Trophoblast cell (in vitro differentiated cells and primary cell): ENCODE measurements at regions not wholly inside any gene's neighbourhood (a gene's known extent, or its start where the extent isn't known, plus 50 kb on each side); places are given as distances from the start of the nearest gene placed in this dataset.

Source experiments
- DNase-seq, 2 donors: peaks; one replicate each; pipeline ENCODE4 v3.0.0-alpha.2; 2016
- H2AFZ ChIP-seq: 2 replicates; pipeline ENCODE4 v1.6.1; 2013; ENCODE audit warnings: low read length, moderate library complexity, mild to moderate bottlenecking; ENCODE audit not compliant: insufficient read depth, poor library complexity
- H2AK5ac ChIP-seq: 2 replicates; pipeline ENCODE4 v1.6.1; 2013; ENCODE audit warnings: mild to moderate bottlenecking, low read length
- H2BK120ac ChIP-seq: 2 replicates; pipeline ENCODE4 v1.6.1; 2013; ENCODE audit warnings: low read length, mild to moderate bottlenecking, moderate library complexity; ENCODE audit not compliant: insufficient read depth, poor library complexity
- H2BK12ac ChIP-seq: 2 replicates; pipeline ENCODE4 v1.6.1; 2013; ENCODE audit warnings: mild to moderate bottlenecking, low read length, moderate library complexity
- H2BK5ac ChIP-seq: 2 replicates; pipeline ENCODE4 v1.6.1; 2013; ENCODE audit warnings: low read length, low read depth, moderate library complexity, mild to moderate bottlenecking; ENCODE audit not compliant: poor library complexity
- H3K14ac ChIP-seq: 2 replicates; pipeline ENCODE4 v1.6.1; 2013; ENCODE audit warnings: mild to moderate bottlenecking, low read length
- H3K18ac ChIP-seq: 2 replicates; pipeline ENCODE4 v1.6.1; 2013; ENCODE audit warnings: mild to moderate bottlenecking, low read length
- H3K23ac ChIP-seq: 2 replicates; pipeline ENCODE4 v1.6.1; 2013; ENCODE audit warnings: low read length
- H3K27ac ChIP-seq: 2 replicates; pipeline ENCODE4 v1.5.1; 2013; ENCODE audit warnings: low read depth, mild to moderate bottlenecking, inconsistent platforms, low read length, moderate library complexity
- H3K27me3 ChIP-seq: 2 replicates; pipeline ENCODE4 v1.6.1; 2013; ENCODE audit warnings: inconsistent platforms, mild to moderate bottlenecking, low read length, moderate library complexity; ENCODE audit not compliant: insufficient read depth
- H3K36me3 ChIP-seq, 2 experiments: 1 replicate in 1 of 2; 2 replicates in 1 of 2; pipeline ENCODE4 v1.6.1; 2013; ENCODE audit warnings: low read length in 2 of 2, mild to moderate bottlenecking in 2 of 2, moderate library complexity in 1 of 2; ENCODE audit not compliant: insufficient read depth in 2 of 2, control insufficient read depth in 1 of 2
- H3K4ac ChIP-seq: 2 replicates; pipeline ENCODE4 v1.6.1; 2013; ENCODE audit warnings: low read depth, mild to moderate bottlenecking, low read length, moderate library complexity
- H3K4me1 ChIP-seq, 2 experiments: 1 replicate in 1 of 2; 2 replicates in 1 of 2; pipeline ENCODE4 v1.6.1; 2013; ENCODE audit warnings: low read length in 2 of 2, mild to moderate bottlenecking in 2 of 2, moderate library complexity in 1 of 2; ENCODE audit not compliant: insufficient read depth in 2 of 2, control insufficient read depth in 1 of 2
- H3K4me2 ChIP-seq: 2 replicates; pipeline ENCODE4 v1.6.1; 2013; ENCODE audit warnings: inconsistent platforms, mild to moderate bottlenecking, low read length, moderate library complexity
- H3K4me3 ChIP-seq: 2 replicates; pipeline ENCODE4 v1.5.1; 2013; ENCODE audit warnings: mild to moderate bottlenecking, low read depth, low read length, inconsistent platforms
- H3K79me1 ChIP-seq: one replicate; pipeline ENCODE4 v1.6.1; 2013; ENCODE audit warnings: low read length
- H3K79me2 ChIP-seq: 2 replicates; pipeline ENCODE4 v1.6.1; 2013; ENCODE audit warnings: low read length, mild to moderate bottlenecking; ENCODE audit not compliant: control insufficient read depth, insufficient read depth, poor library complexity
- H3K9ac ChIP-seq: 2 replicates; pipeline ENCODE4 v1.6.1; 2013; ENCODE audit warnings: mild to moderate bottlenecking, low read length
- H3K9me3 ChIP-seq: 2 replicates; pipeline ENCODE4 v1.6.1; 2013; ENCODE audit warnings: low read depth, mild to moderate bottlenecking, control low read depth, inconsistent platforms, low read length; ENCODE audit not compliant: insufficient read depth
- H4K12ac ChIP-seq: 2 replicates; pipeline ENCODE4 v1.6.1; 2013; ENCODE audit warnings: low read depth, mild to moderate bottlenecking, low read length, moderate library complexity
- H4K8ac ChIP-seq: 2 replicates; pipeline ENCODE4 v1.6.1; 2013; ENCODE audit warnings: low read depth, mild to moderate bottlenecking, low read length, moderate library complexity
- H4K91ac ChIP-seq: one replicate; pipeline ENCODE4 v1.6.1; 2013; ENCODE audit warnings: low read depth, mild to moderate bottlenecking, low read length, moderate library complexity
- WGBS: extraction: QIAGEN DNeasy Blood & Tissue Kit; methylation state at CpG from one replicate; pipeline ENCODE4 v1.1.7; 2013; ENCODE audit warnings: missing lambda C conversion rate; ENCODE audit not compliant: insufficient read length, insufficient coverage; ENCODE audit errors: extremely low coverage; 5-methylcytosine and 5-hydroxymethylcytosine counted together

- Histone ChIP-seq H3K9me3 (peaks cover 5% of the 10 kb centered on the region), H3K14ac (peak overlapping the region; percentile 72), H3K23ac (no peak overlapping the region), H2AK5ac (no peak overlapping the region), H3K79me1 (peaks cover 4% of the 10 kb centered on the region), H4K8ac (peak overlapping the region; percentile 88), H3K18ac (peak overlapping the region; percentile 75), H2BK5ac (no peak overlapping the region), H4K91ac (peak overlapping the region; percentile 45), H3K9ac (peak overlapping the region; percentile 79), H3K4me3 (peak overlapping the region; percentile 83), H3K27me3 (no peaks in the 10 kb centered on the region), H3K4me2 (peak overlapping the region; percentile 76), H4K12ac (peak overlapping the region; percentile 65), H3K36me3 (peaks cover 32% of the 10 kb centered on the region in 2 experiments), H2AFZ (peak overlapping the region; percentile 80), H3K4ac (peak overlapping the region; percentile 65), H2BK120ac (no peak overlapping the region), H3K79me2 (peaks cover 4% of the 10 kb centered on the region), H3K27ac (no peak overlapping the region), H2BK12ac (no peak overlapping the region), H3K4me1 (no peaks in the 10 kb centered on the region)
- DNase-seq: peak in 1 of 2 donors; percentile 55
- WGBS: no CpG with 5 or more reads among the region's 56 CpGs
These were observed 172.8 kb upstream of the ZNF267 start for GRCh38 chr16:31700530-31701388.

- Histone ChIP-seq H3K79me1 (peaks cover 4% of the 10 kb centered on the region), H4K8ac (no peak overlapping the region), H3K4me2 (no peak overlapping the region), H3K27ac (no peak overlapping the region), H3K4ac (peak overlapping the region; percentile 11), H3K4me1 (no peaks in the 10 kb centered on the region), H2AFZ (no peak overlapping the region), H3K4me3 (no peak overlapping the region), H3K18ac (no peak overlapping the region), H2BK120ac (no peak overlapping the region), H3K23ac (no peak overlapping the region), H2AK5ac (no peak overlapping the region), H2BK5ac (no peak overlapping the region), H3K9me3 (peaks cover 5% of the 10 kb centered on the region), H3K14ac (no peak overlapping the region), H3K79me2 (peaks cover 4% of the 10 kb centered on the region), H4K12ac (no peak overlapping the region), H4K91ac (no peak overlapping the region), H3K9ac (no peak overlapping the region), H2BK12ac (no peak overlapping the region), H3K36me3 (peaks cover 41% of the 10 kb centered on the region in 2 experiments), H3K27me3 (no peaks in the 10 kb centered on the region)
- no peak for DNase-seq
- WGBS: no CpG with 5 or more reads among the region's 3 CpGs
These were observed 171.9 kb upstream of the ZNF267 start for GRCh38 chr16:31701734-31702133.

- Histone ChIP-seq H2AFZ (no peak overlapping the region), H3K4me1 (no peaks in the 10 kb centered on the region), H3K36me3 (peaks cover 50% of the 10 kb centered on the region in 2 experiments), H3K27ac (no peak overlapping the region), H3K4me3 (peak overlapping the region; percentile 15), H2BK12ac (no peak overlapping the region), H3K79me1 (peaks cover 4% of the 10 kb centered on the region), H2BK120ac (no peak overlapping the region), H3K23ac (no peak overlapping the region), H2BK5ac (no peak overlapping the region), H2AK5ac (no peak overlapping the region), H3K27me3 (no peaks in the 10 kb centered on the region), H4K8ac (no peak overlapping the region), H4K91ac (no peak overlapping the region), H3K14ac (no peak overlapping the region), H3K4ac (no peak overlapping the region), H3K4me2 (no peak overlapping the region), H3K79me2 (peaks cover 4% of the 10 kb centered on the region), H3K9me3 (peaks cover 5% of the 10 kb centered on the region), H4K12ac (no peak overlapping the region), H3K18ac (no peak overlapping the region), H3K9ac (no peak overlapping the region)
- no CpG with 5 or more reads among the region's 5 CpGs for WGBS
- no peak for DNase-seq
These were observed 170.8 kb upstream of the ZNF267 start for GRCh38 chr16:31702796-31703195.

GRCh38 chr16:31703526-31704128 is 170.0 kb upstream of the ZNF267 start:
- Histone ChIP-seq H3K9me3 (peaks cover 5% of the 10 kb centered on the region), H3K36me3 (peaks cover 57 to 59% of the 10 kb centered on the region in 2 experiments), H3K27me3 (no peaks in the 10 kb centered on the region), H2BK12ac (no peak overlapping the region), H2BK120ac (no peak overlapping the region), H3K4me1 (no peaks in the 10 kb centered on the region), H4K8ac (no peak overlapping the region), H3K23ac (no peak overlapping the region), H3K14ac (no peak overlapping the region), H2AK5ac (no peak overlapping the region), H2BK5ac (no peak overlapping the region), H4K91ac (no peak overlapping the region), H3K4me3 (no peak overlapping the region), H3K79me1 (peaks cover 4% of the 10 kb centered on the region), H3K9ac (no peak overlapping the region), H2AFZ (no peak overlapping the region), H3K79me2 (peaks cover 4% of the 10 kb centered on the region), H3K4me2 (no peak overlapping the region), H3K18ac (no peak overlapping the region), H3K27ac (no peak overlapping the region), H3K4ac (no peak overlapping the region), H4K12ac (no peak overlapping the region)
- DNase-seq: no peak
- WGBS: no CpG with 5 or more reads among the region's 5 CpGs
